GM21367 (cell line): ENCODE measurements at regions not wholly inside any gene's neighbourhood (a gene's known extent, or its start where the extent isn't known, plus 50 kb on each side); places are given as distances from the start of the nearest gene placed in this dataset.

Source experiments
- ATAC-seq: cut with Tn5 transposase; IDR thresholded peaks from one replicate; pipeline ENCODE4 v1.9.1; 2021; ENCODE audit not compliant: unreplicated experiment

GRCh38 chr15:95511671-95512070 is 818.8 kb upstream of the NR2F2 start:
- no peak for ATAC-seq

- no peak for ATAC-seq
These were observed 817.6 kb upstream of the NR2F2 start for GRCh38 chr15:95512906-95513305.

GRCh38 chr15:95519887-95520286 is 810.6 kb upstream of the NR2F2 start:
- ATAC-seq = no peak

GRCh38 chr15:95520511-95520910 is 810.0 kb upstream of the NR2F2 start:
- no peak for ATAC-seq

- ATAC-seq = no peak
These were observed 809.6 kb upstream of the NR2F2 start for GRCh38 chr15:95520922-95521321.

- ATAC-seq = no peak
These were observed 808.0 kb upstream of the NR2F2 start for GRCh38 chr15:95522533-95522932.

- ATAC-seq = no peak
These were observed 801.6 kb upstream of the NR2F2 start for GRCh38 chr15:95528920-95529319.

- no peak for ATAC-seq
These were observed 793.9 kb upstream of the NR2F2 start for GRCh38 chr15:95536638-95537037.

- ATAC-seq = no peak
These were observed 791.8 kb upstream of the NR2F2 start for GRCh38 chr15:95538693-95539092.

GRCh38 chr15:95541301-95541700 is 789.2 kb upstream of the NR2F2 start:
- no peak for ATAC-seq

GRCh38 chr15:95549168-95549738 is 781.2 kb upstream of the NR2F2 start:
- ATAC-seq = no peak

GRCh38 chr15:95550702-95551101 is 779.8 kb upstream of the NR2F2 start:
- ATAC-seq = no peak

- no peak for ATAC-seq
These were observed 774.3 kb upstream of the NR2F2 start for GRCh38 chr15:95556225-95556624.

- ATAC-seq = no peak
These were observed 773.7 kb upstream of the NR2F2 start for GRCh38 chr15:95556866-95557225.

- ATAC-seq = no peak
These were observed 773.1 kb upstream of the NR2F2 start for GRCh38 chr15:95557226-95558046.

- ATAC-seq = no peak
These were observed 772.4 kb upstream of the NR2F2 start for GRCh38 chr15:95558131-95558530.

GRCh38 chr15:95558916-95559315 is 771.6 kb upstream of the NR2F2 start:
- no peak for ATAC-seq

GRCh38 chr15:95559875-95560394 is 770.6 kb upstream of the NR2F2 start:
- ATAC-seq = no peak

- no peak for ATAC-seq
These were observed 769.0 kb upstream of the NR2F2 start for GRCh38 chr15:95561463-95561862.

- ATAC-seq = no peak
These were observed 766.9 kb upstream of the NR2F2 start for GRCh38 chr15:95563634-95564033.

- ATAC-seq = no peak
These were observed 765.4 kb upstream of the NR2F2 start for GRCh38 chr15:95565016-95565600.

GRCh38 chr15:95565690-95566089 is 764.8 kb upstream of the NR2F2 start:
- ATAC-seq = no peak
